ENCODE measurements at regions not wholly inside any gene's neighbourhood (a gene's known extent, or its start where the extent isn't known, plus 50 kb on each side); places are given as distances from the start of the nearest gene placed in this dataset.
"Not testable (repeated sequence)": the region's sequence is repeated elsewhere in the genome, so short reads cannot be mapped to it uniquely, and the experiment has no call there.

DNA sequence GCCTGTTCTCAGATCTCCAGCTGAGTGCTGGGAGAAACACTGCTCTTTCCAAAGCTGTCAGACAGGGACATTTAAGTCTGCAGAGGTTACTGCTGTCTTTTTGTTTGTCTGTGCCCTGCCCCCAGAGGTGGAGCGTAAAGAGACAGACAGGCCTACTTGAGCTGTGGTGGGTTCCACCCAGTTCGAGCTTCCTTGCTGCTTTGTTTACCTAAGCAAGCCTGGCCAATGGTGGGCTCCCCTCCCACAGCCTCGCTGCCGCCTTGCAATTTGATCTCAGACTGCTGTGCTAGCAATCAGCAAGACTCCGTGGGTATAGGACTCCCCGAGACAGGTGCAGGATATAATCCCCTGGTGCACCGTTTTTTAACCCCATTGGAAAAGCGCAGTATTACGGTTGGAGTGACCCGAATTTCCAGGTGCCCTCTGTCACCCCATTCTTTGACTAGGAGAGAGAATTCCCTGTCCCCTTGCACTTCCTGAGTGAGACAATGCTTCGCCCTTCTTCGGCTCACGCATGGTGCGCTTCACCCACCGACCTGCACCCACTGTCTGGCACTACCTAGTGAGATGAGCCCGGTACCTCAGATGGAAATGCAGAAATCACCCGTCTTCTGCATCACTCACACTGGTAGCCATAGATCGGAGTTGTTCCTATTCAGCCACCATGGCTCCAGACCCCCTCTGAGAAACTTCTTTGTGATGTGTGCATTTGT lies 650.3 kb upstream of the ALG10B start:
- Histone ChIP-seq H3K9me2 (replicated peaks; ENCODE audit: low read length) (no peaks in the 10 kb centered on the region), H3K4me2 (ENCODE audit: low read length) (no peak overlapping the region), H4K20me1 (ENCODE audit: low read length) (no peaks in the 10 kb centered on the region), H2AFZ (ENCODE audit: low read length) (no peak overlapping the region), H3K36me3 (ENCODE audit: low read depth, low read length) (no peaks in the 10 kb centered on the region), H3K27ac (ENCODE audit: low read length) (no peak overlapping the region), H3K4me1 (ENCODE audit: insufficient read depth, low read length) (no peaks in the 10 kb centered on the region), H3K79me2 (ENCODE audit: low read length) (no peaks in the 10 kb centered on the region), H3K9me3 (ENCODE audit: low read length) (no peaks in the 10 kb centered on the region), H3K27me3 (ENCODE audit: low read length) (no peaks in the 10 kb centered on the region), H3K9ac (ENCODE audit: low read length) (no peak overlapping the region), H3F3A (ENCODE audit: low read length, unreplicated experiment) (no peaks in the 10 kb centered on the region), H3K4me3 (ENCODE audit: low read length) (no peak overlapping the region)
- TF ChIP-seq EZH2 (IDR thresholded peaks at IDR 0.05; ENCODE audit: low read length, unreplicated experiment) (no peak), EZH2phosphoT487 (IDR thresholded peaks at IDR 0.05; ENCODE audit: borderline replicate concordance, low read length) (no peak)
- TF ChIP-seq, protein P1, sequence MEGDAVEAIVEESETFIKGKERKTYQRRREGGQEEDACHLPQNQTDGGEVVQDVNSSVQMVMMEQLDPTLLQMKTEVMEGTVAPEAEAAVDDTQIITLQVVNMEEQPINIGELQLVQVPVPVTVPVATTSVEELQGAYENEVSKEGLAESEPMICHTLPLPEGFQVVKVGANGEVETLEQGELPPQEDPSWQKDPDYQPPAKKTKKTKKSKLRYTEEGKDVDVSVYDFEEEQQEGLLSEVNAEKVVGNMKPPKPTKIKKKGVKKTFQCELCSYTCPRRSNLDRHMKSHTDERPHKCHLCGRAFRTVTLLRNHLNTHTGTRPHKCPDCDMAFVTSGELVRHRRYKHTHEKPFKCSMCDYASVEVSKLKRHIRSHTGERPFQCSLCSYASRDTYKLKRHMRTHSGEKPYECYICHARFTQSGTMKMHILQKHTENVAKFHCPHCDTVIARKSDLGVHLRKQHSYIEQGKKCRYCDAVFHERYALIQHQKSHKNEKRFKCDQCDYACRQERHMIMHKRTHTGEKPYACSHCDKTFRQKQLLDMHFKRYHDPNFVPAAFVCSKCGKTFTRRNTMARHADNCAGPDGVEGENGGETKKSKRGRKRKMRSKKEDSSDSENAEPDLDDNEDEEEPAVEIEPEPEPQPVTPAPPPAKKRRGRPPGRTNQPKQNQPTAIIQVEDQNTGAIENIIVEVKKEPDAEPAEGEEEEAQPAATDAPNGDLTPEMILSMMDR (conservative IDR thresholded peaks at IDR 0.05; ENCODE audit: low read depth, low read length), result no peak
- BruUV-seq (replicated peaks), result no TSS peak
- intact Hi-C loops (cut with micrococcal nuclease), result loop anchor here (5.0 kb wide), 1 partner anchor 471 kb away; no protein-coding TSS in a partner anchor
- POLR2A ChIA-PET (ENCODE audit: unreplicated experiment), result no interaction called here
- ATAC-seq (no peak), DNase-seq (no peak)
- CTCF ChIA-PET, result no interaction called here

DNA sequence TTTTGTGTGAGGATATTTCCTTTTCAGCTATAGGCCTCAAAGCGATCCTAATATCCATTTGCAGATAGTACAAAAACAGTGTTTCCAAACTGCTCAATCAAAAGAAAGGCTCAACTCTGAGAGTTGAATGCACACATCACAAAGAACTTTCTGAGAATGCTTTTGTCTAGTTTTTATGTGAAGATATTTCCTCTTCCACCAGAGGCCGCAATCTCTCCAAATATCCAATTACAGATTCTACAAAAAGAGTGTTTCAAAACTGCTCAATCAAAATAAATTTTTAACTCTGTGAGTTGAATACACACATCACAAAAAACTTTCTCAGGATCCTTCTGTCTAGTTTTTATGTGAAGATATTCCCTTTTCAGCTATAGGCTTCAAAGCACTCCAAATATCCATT lies 648.0 kb upstream of the ALG10B start:
- BruUV-seq (replicated peaks), result not testable (repeated sequence)

More for the DNA sequence above, 648.0 kb upstream of the ALG10B start:
- H4K20me1 ChIP-seq (ENCODE audit: low read length); POLR2A ChIA-PET (ENCODE audit: unreplicated experiment); ATAC-seq; H3K4me1 ChIP-seq (ENCODE audit: insufficient read depth, low read length); H3K4me3 ChIP-seq (ENCODE audit: low read length); CTCF ChIA-PET; H3K79me2 ChIP-seq (ENCODE audit: low read length); H3K9me2 ChIP-seq (replicated peaks; ENCODE audit: low read length); H3K27me3 ChIP-seq (ENCODE audit: low read length); H3K9ac ChIP-seq (ENCODE audit: low read length); H3K36me3 ChIP-seq (ENCODE audit: low read depth, low read length); H3K27ac ChIP-seq (ENCODE audit: low read length); H2AFZ ChIP-seq (ENCODE audit: low read length); H3K9me3 ChIP-seq (ENCODE audit: low read length); H3F3A ChIP-seq (ENCODE audit: low read length, unreplicated experiment); H3K4me2 ChIP-seq (ENCODE audit: low read length): not testable (repeated sequence)
- TF ChIP-seq, protein P1 (conservative IDR thresholded peaks at IDR 0.05; ENCODE audit: low read depth, low read length), result peak; percentile 37; the same call in 1 of the 2 replicates
- peak; percentile 2 for DNase-seq
- intact Hi-C loops (cut with micrococcal nuclease), result loop anchor here (5.0 kb wide), 1 partner anchor 469 kb away; no protein-coding TSS in a partner anchor

Measured in PC-3 (cell line).